GM23338 (cell line): ENCODE measurements at regions not wholly inside any gene's neighbourhood (a gene's known extent, or its start where the extent isn't known, plus 50 kb on each side); places are given as distances from the start of the nearest gene placed in this dataset.

Experiments used
- ATAC-seq: fragments of 200-7000 bp; cut with Tn5 transposase; 3 replicates; pipeline ENCODE4 v1.9.1; 2020
- DNase-seq: peaks from one replicate; pipeline ENCODE4 v3.0.0-alpha.2; 2015; ENCODE audit warnings: low spot score
- H2AFZ ChIP-seq: fragments of 200-600 bp; sonication (generic); 2 replicates; pipeline ENCODE4 v1.8.0; 2016; ENCODE audit warnings: antibody characterized with exemption, mild to moderate bottlenecking, moderate library complexity
- H3F3A ChIP-seq: fragments of 200-600 bp; sonication (generic); replicated peaks from 2 replicates; pipeline ENCODE4 v1.8.0; 2017; ENCODE audit warnings: antibody characterized with exemption, mixed run types, low read depth
- H3K27ac ChIP-seq: fragments of 200-600 bp; sonication (generic); 2 replicates; pipeline ENCODE4 v1.6.1; 2016; ENCODE audit warnings: low read depth
- H3K27me3 ChIP-seq: fragments of 200-600 bp; sonication (generic); 2 replicates; pipeline ENCODE4 v1.8.0; 2016; ENCODE audit warnings: mild to moderate bottlenecking, mixed run types, moderate library complexity; ENCODE audit not compliant: insufficient read depth
- H3K36me3 ChIP-seq: fragments of 200-600 bp; sonication (generic); 2 replicates; pipeline ENCODE4 v1.8.0; 2016; ENCODE audit warnings: mild to moderate bottlenecking; ENCODE audit not compliant: insufficient read depth
- H3K4me1 ChIP-seq: fragments of 200-600 bp; sonication (generic); 2 replicates; pipeline ENCODE4 v1.8.0; 2016; ENCODE audit warnings: mild to moderate bottlenecking, moderate library complexity; ENCODE audit not compliant: insufficient read depth
- H3K4me2 ChIP-seq: fragments of 200-600 bp; sonication (generic); 2 replicates; pipeline ENCODE4 v1.7.1; 2017; ENCODE audit warnings: mixed run types
- H3K4me3 ChIP-seq: fragments of 200-600 bp; sonication (generic); 2 replicates; pipeline ENCODE4 v1.6.1; 2016; ENCODE audit warnings: mixed run types
- H3K79me2 ChIP-seq: fragments of 200-600 bp; sonication (generic); replicated peaks from 2 replicates; pipeline ENCODE4 v1.8.0; 2017; ENCODE audit warnings: mild to moderate bottlenecking; ENCODE audit not compliant: insufficient read depth
- H3K9me2 ChIP-seq: fragments of 200-600 bp; sonication (generic); 2 replicates; pipeline ENCODE4 v1.8.0; 2017; ENCODE audit not compliant: insufficient read depth
- H4K20me1 ChIP-seq: fragments of 200-600 bp; sonication (generic); replicated peaks from 2 replicates; pipeline ENCODE4 v1.8.0; 2017; ENCODE audit warnings: mild to moderate bottlenecking; ENCODE audit not compliant: insufficient read depth
- H3K27ac Mint-ChIP-seq: 2 replicates; pipeline ENCODE4 v1.8.0; 2020; ENCODE audit warnings: inconsistent platforms, mild to moderate bottlenecking, moderate library complexity, mixed read lengths
- H3K27me3 Mint-ChIP-seq: 3 replicates; pipeline ENCODE4 v1.8.0; 2022; ENCODE audit warnings: low read depth, mild to moderate bottlenecking, moderate library complexity, mixed read lengths, inconsistent platforms; ENCODE audit not compliant: insufficient read depth, poor library complexity
- H3K36me3 Mint-ChIP-seq: 3 replicates; pipeline ENCODE4 v1.8.0; 2021; ENCODE audit warnings: low read depth, mild to moderate bottlenecking, inconsistent platforms, moderate library complexity, mixed read lengths
- H3K4me1 Mint-ChIP-seq: 3 replicates; pipeline ENCODE4 v1.8.0; 2020; ENCODE audit warnings: mild to moderate bottlenecking, inconsistent platforms, mixed read lengths
- H3K4me3 Mint-ChIP-seq: 3 replicates; pipeline ENCODE4 v1.8.0; 2021; ENCODE audit warnings: moderate library complexity, mild to moderate bottlenecking, inconsistent platforms, mixed read lengths
- H3K9me3 Mint-ChIP-seq: 3 replicates; pipeline ENCODE4 v1.8.0; 2020; ENCODE audit warnings: moderate library complexity, mild to moderate bottlenecking, inconsistent platforms, mixed read lengths
- CREB1 ChIP-seq: fragments of 250-450 bp; sonication (Bioruptor Pico); IDR thresholded peaks from 2 replicates; pipeline ENCODE4 v1.5.0; 2020; ENCODE audit warnings: low read depth, mild to moderate bottlenecking, moderate library complexity
- CTCF ChIP-seq, 2 experiments: fragments of 200-600 bp in 1 of 2; sonication (generic) in 1 of 2; conservative IDR thresholded peaks; 2 replicates each; pipeline versions ENCODE4 v1.5.1 to v1.6.1; 2016 to 2017; ENCODE audit warnings: antibody characterized with exemption in 2 of 2, low read depth in 2 of 2, mild to moderate bottlenecking in 2 of 2, moderate library complexity in 1 of 2
- EZH2 ChIP-seq: fragments of 200-600 bp; sonication (generic); IDR thresholded peaks from one replicate; pipeline ENCODE4 v1.8.0; 2017; ENCODE audit warnings: antibody characterized with exemption, mild to moderate bottlenecking, low read depth; ENCODE audit not compliant: unreplicated experiment
- EZH2phosphoT487 ChIP-seq: fragments of 200-600 bp; sonication (generic); IDR thresholded peaks from one replicate; pipeline ENCODE4 v1.8.1; 2018; ENCODE audit warnings: antibody characterized with exemption; ENCODE audit not compliant: unreplicated experiment
- JUNB ChIP-seq: IDR thresholded peaks from one replicate; pipeline ENCODE4 v1.6.1; 2016; ENCODE audit warnings: antibody characterized with exemption; ENCODE audit not compliant: unreplicated experiment
- NANOG ChIP-seq: IDR thresholded peaks from 2 replicates; pipeline ENCODE4 v1.6.1; 2016; ENCODE audit warnings: antibody characterized with exemption, borderline replicate concordance
- POLR2AphosphoS5 ChIP-seq: IDR thresholded peaks from 2 replicates; pipeline ENCODE4 v1.6.1; 2016; ENCODE audit warnings: antibody characterized with exemption, low read depth
- STAT1 ChIP-seq: IDR thresholded peaks from one replicate; pipeline ENCODE4 v1.6.1; 2016; ENCODE audit warnings: antibody characterized with exemption; ENCODE audit not compliant: unreplicated experiment
- ZNF114 ChIP-seq: fragments of 250-450 bp; sonication (Bioruptor Pico); IDR thresholded peaks from 2 replicates; pipeline ENCODE4 v1.5.0; 2020; ENCODE audit warnings: mild to moderate bottlenecking, moderate library complexity
- ZNF331 ChIP-seq: fragments of 250-450 bp; sonication (Bioruptor Pico); IDR thresholded peaks from 2 replicates; pipeline ENCODE4 v1.5.0; 2020; ENCODE audit warnings: low read depth, mild to moderate bottlenecking, moderate library complexity
- TF ChIP-seq, protein P1 (sequence below): fragments of 250-450 bp; sonication (Bioruptor Pico); IDR thresholded peaks from 2 replicates; pipeline ENCODE4 v1.5.0; 2020; ENCODE audit warnings: mild to moderate bottlenecking, moderate library complexity
- TF ChIP-seq, protein P2 (sequence below): IDR thresholded peaks from one replicate; pipeline ENCODE4 v1.6.1; 2018; ENCODE audit warnings: antibody characterized with exemption; ENCODE audit not compliant: unreplicated experiment

DNA sequence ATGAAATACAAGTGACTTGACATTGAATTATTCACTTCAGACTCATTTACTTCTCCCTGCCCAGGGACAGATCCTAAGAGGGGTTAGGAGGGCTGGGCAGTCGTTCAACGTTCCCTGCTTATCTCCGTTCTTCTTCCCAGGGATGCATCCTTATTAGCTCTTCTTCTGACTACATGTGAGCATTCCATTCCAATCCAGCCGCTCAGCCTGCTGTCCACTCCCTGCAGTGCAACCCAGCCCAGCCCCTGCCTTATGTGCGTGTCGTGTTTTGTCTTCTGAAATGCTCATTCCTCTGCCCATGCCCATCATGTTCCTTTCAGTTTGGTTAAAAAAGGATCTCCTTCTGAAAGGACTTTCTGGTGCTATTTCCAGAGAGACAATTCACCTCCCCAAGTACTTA is 64.7 kb upstream of the PALM2AKAP2 start (continued):
- TF ChIP-seq, protein P1, sequence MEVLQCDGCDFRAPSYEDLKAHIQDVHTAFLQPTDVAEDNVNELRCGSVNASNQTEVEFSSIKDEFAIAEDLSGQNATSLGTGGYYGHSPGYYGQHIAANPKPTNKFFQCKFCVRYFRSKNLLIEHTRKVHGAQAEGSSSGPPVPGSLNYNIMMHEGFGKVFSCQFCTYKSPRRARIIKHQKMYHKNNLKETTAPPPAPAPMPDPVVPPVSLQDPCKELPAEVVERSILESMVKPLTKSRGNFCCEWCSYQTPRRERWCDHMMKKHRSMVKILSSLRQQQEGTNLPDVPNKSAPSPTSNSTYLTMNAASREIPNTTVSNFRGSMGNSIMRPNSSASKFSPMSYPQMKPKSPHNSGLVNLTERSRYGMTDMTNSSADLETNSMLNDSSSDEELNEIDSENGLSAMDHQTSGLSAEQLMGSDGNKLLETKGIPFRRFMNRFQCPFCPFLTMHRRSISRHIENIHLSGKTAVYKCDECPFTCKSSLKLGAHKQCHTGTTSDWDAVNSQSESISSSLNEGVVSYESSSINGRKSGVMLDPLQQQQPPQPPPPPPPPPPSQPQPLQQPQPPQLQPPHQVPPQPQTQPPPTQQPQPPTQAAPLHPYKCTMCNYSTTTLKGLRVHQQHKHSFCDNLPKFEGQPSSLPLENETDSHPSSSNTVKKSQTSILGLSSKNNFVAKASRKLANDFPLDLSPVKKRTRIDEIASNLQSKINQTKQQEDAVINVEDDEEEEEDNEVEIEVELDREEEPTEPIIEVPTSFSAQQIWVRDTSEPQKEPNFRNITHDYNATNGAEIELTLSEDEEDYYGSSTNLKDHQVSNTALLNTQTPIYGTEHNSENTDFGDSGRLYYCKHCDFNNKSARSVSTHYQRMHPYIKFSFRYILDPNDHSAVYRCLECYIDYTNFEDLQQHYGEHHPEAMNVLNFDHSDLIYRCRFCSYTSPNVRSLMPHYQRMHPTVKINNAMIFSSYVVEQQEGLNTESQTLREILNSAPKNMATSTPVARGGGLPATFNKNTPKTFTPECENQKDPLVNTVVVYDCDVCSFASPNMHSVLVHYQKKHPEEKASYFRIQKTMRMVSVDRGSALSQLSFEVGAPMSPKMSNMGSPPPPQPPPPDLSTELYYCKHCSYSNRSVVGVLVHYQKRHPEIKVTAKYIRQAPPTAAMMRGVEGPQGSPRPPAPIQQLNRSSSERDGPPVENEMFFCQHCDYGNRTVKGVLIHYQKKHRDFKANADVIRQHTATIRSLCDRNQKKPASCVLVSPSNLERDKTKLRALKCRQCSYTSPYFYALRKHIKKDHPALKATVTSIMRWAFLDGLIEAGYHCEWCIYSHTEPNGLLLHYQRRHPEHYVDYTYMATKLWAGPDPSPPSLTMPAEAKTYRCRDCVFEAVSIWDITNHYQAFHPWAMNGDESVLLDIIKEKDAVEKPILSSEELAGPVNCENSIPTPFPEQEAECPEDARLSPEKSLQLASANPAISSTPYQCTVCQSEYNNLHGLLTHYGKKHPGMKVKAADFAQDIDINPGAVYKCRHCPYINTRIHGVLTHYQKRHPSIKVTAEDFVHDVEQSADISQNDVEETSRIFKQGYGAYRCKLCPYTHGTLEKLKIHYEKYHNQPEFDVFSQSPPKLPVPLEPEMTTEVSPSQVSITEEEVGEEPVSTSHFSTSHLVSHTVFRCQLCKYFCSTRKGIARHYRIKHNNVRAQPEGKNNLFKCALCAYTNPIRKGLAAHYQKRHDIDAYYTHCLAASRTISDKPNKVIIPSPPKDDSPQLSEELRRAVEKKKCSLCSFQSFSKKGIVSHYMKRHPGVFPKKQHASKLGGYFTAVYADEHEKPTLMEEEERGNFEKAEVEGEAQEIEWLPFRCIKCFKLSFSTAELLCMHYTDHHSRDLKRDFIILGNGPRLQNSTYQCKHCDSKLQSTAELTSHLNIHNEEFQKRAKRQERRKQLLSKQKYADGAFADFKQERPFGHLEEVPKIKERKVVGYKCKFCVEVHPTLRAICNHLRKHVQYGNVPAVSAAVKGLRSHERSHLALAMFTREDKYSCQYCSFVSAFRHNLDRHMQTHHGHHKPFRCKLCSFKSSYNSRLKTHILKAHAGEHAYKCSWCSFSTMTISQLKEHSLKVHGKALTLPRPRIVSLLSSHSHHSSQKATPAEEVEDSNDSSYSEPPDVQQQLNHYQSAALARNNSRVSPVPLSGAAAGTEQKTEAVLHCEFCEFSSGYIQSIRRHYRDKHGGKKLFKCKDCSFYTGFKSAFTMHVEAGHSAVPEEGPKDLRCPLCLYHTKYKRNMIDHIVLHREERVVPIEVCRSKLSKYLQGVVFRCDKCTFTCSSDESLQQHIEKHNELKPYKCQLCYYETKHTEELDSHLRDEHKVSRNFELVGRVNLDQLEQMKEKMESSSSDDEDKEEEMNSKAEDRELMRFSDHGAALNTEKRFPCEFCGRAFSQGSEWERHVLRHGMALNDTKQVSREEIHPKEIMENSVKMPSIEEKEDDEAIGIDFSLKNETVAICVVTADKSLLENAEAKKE (CRISPR knock-in tag) = no peak
- TF ChIP-seq POLR2AphosphoS5 (no peak), STAT1 (no peak), JUNB (no peak), EZH2 (no peak), ZNF114 (CRISPR knock-in tag) (no peak), ZNF331 (CRISPR knock-in tag) (no peak), EZH2phosphoT487 (no peak), CREB1 (CRISPR knock-in tag) (no peak)

GRCh38 chr9:109716631-109717030 is 63.4 kb upstream of the PALM2AKAP2 start:
- H3K9me3 Mint-ChIP-seq = no peaks in the 10 kb centered on the region
- no peak for ATAC-seq
- H3F3A ChIP-seq = no peaks in the 10 kb centered on the region
- H3K27me3 Mint-ChIP-seq = no peaks in the 10 kb centered on the region
- H4K20me1 ChIP-seq = no peaks in the 10 kb centered on the region
- no peaks in the 10 kb centered on the region for H3K27me3 ChIP-seq
- no peak overlapping the region for H3K4me3 ChIP-seq
- H2AFZ ChIP-seq = no peak overlapping the region
- no peaks in the 10 kb centered on the region; the same call in 2 of the 3 replicates for H3K4me1 Mint-ChIP-seq
- DNase-seq = no peak
- no peaks in the 10 kb centered on the region for H3K36me3 ChIP-seq
- no peak overlapping the region for H3K27ac Mint-ChIP-seq
- no peak overlapping the region for H3K27ac ChIP-seq
- no peaks in the 10 kb centered on the region for H3K4me1 ChIP-seq
- H3K4me2 ChIP-seq = no peak overlapping the region
- H3K9me2 ChIP-seq = no peaks in the 10 kb centered on the region
- no peaks in the 10 kb centered on the region for H3K79me2 ChIP-seq
- H3K4me3 Mint-ChIP-seq = no peak overlapping the region
- no peaks in the 10 kb centered on the region for H3K36me3 Mint-ChIP-seq
- no peak for TF ChIP-seq CTCF (conservative IDR thresholded peaks at IDR 0.05; ENCODE audit: low read depth in 2 of 2)
- TF ChIP-seq, protein P2, sequence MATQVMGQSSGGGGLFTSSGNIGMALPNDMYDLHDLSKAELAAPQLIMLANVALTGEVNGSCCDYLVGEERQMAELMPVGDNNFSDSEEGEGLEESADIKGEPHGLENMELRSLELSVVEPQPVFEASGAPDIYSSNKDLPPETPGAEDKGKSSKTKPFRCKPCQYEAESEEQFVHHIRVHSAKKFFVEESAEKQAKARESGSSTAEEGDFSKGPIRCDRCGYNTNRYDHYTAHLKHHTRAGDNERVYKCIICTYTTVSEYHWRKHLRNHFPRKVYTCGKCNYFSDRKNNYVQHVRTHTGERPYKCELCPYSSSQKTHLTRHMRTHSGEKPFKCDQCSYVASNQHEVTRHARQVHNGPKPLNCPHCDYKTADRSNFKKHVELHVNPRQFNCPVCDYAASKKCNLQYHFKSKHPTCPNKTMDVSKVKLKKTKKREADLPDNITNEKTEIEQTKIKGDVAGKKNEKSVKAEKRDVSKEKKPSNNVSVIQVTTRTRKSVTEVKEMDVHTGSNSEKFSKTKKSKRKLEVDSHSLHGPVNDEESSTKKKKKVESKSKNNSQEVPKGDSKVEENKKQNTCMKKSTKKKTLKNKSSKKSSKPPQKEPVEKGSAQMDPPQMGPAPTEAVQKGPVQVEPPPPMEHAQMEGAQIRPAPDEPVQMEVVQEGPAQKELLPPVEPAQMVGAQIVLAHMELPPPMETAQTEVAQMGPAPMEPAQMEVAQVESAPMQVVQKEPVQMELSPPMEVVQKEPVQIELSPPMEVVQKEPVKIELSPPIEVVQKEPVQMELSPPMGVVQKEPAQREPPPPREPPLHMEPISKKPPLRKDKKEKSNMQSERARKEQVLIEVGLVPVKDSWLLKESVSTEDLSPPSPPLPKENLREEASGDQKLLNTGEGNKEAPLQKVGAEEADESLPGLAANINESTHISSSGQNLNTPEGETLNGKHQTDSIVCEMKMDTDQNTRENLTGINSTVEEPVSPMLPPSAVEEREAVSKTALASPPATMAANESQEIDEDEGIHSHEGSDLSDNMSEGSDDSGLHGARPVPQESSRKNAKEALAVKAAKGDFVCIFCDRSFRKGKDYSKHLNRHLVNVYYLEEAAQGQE = no peak
- TF ChIP-seq EZH2phosphoT487 = no peak
- no peak for TF ChIP-seq ZNF331 (CRISPR knock-in tag)
- no peak for TF ChIP-seq STAT1
- no peak for TF ChIP-seq POLR2AphosphoS5
- TF ChIP-seq JUNB = no peak
- TF ChIP-seq NANOG = no peak
